Stimulated activated CD4-positive, alpha-beta T cell treated with anti-CD3 and anti-CD28 coated beads, Interleukin-12 subunit alpha, Interleukin-12 subunit beta, amount 100 ng/mL, for 24 hours (primary cell): ENCODE measurements at regions not wholly inside any gene's neighbourhood (a gene's known extent, or its start where the extent isn't known, plus 50 kb on each side); places are given as distances from the start of the nearest gene placed in this dataset.

Source experiments
- DNase-seq, 2 experiments: peaks; one replicate each; pipeline ENCODE4 v3.0.0-alpha.2; 2020; ENCODE audit warnings: low read depth in 2 of 2

GRCh38 chr13:76106763-76107162, 470.6 kb downstream of the LMO7 start:
- DNase-seq: no peak

DNA sequence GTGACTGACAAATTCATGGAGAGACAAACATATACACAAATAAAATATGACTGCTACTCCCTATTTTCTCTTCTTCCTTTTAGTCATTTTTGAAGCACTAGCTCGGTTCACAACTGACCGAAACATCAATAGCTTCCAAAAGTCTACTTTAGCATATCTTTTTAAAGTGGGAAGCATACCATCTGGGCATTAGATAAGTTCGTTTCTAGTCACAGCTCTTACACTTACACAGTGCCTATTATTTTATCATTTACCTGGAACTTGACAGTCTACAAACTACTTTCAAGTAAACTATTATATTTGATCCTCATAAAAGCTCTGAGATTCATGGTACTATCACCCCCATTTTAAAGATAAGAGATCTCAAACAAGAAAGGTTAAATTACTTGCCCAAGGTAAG, 458.5 kb downstream of the LMO7 start:
- DNase-seq: no peak

GRCh38 chr13:76091076-76091475, 454.9 kb downstream of the LMO7 start:
- no peak for DNase-seq

DNA sequence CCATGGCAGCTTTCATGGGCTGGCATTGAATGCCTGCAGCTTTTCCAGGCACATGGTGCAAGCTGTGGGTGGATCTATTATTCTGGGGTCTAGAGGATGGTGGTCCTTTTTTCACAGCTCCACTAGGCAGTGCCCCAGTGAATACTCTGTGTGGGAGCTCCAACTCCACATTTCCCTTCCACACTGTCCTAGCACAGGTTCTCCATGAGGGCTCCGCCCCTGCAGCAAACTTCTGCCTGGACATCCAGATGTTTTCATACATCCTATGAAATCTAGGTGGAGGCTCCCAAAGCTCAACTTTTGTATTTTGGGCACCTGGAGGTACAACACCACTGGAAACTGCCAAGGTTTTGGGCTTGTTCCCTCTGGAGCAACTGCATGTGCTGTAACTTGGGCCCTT, 450.6 kb downstream of the LMO7 start:
- no peak for DNase-seq

DNA sequence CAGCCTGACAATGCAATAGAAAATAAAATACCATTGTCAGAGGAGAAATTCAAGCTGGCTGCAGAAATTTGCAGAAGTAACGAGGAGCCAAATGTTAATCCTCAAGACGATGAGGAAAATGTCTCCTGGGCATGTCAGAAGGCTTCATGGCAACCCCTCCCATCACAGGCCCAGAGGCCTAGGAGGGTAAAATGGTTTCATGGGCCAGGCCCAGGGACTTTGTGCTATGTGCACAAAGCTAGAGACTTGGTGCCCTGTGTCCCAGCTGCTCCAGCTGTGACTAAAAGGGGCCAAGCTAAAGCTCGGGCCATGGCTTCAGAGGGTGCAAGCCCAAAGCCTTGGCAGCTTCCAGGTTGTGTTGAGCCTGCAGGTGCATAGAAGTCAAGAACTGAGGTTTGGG, 431.7 kb downstream of the LMO7 start:
- DNase-seq: no peak

GRCh38 chr13:76053181-76053580, 417.1 kb downstream of the LMO7 start:
- no peak for DNase-seq

- no peak for DNase-seq
Measured at GRCh38 chr13:76049376-76049746, 413.2 kb downstream of the LMO7 start.

DNA sequence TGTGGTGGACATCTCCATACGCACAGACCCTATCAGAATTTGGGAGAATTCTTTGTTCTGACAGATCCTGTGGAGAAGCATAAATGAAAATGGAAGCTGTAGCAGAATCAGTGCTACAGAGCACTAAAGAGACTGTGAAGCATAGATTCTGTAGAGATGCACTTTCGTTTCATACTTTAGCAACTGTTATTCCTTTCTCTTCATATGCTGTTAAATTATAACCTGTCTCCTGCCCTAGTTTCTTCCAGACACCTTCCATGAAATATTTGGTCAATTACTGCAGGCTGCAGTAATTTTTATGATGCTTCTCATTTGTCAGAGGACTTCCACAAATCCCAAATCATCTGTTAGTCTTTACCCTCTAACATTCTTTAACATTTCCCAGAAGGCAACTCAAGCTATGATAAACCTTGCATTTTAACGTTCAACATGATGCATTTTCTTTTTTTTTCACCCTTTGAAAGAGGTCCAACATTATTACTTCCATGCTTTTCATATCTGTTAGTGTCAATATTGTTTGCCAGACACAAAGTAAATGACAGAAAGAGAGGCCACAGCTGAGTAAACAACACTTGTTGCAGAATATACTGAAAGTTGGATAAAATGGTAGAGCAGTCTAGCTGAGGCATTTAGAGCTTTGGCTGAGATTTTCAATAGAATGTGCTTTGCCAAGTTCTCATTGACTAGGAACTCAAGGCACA, 412.7 kb downstream of the LMO7 start:
- DNase-seq: no peak

DNA sequence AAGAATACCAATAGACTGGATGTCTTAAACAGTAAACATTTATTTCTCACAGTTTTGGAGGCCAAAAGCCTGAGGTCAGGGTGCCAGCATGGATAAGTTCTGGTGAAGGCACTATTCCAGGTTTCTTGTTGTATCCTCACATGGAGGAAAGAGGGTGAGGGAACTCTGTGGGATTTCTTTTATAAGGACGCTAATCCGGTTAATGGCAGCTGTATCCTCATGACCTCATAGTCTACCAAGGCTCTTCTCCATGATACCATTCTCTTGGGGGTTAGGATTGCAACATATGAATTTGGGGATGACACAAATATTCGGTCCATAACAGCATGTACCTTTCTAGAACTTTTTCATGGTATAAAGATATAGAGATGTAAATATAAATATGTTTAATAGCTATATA, 412.0 kb downstream of the LMO7 start:
- DNase-seq: no peak

DNA sequence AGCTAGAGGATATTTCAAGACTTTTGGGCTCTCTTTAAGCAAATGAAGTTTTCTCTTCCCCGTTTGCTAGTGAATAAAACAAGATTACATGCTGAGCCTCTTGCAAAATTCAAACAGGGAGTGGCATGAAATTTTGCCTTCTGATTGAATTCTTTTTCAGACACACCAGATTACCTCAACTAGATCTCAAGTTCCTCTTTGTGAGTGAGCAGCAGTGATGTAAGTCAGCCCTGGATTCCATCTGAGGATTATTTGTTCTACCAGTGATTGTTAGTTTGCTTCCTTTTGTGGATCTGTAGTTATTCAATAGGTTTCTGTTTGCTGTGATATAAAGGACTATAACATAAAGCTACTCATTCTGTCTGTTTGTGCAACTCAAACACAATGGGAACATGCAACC, 407.7 kb downstream of the LMO7 start:
- DNase-seq: no peak

GRCh38 chr13:76038920-76039716, 403.0 kb downstream of the LMO7 start:
- DNase-seq: no peak

- no peak for DNase-seq
Measured at GRCh38 chr13:76036176-76036575, 400.0 kb downstream of the LMO7 start.

DNA sequence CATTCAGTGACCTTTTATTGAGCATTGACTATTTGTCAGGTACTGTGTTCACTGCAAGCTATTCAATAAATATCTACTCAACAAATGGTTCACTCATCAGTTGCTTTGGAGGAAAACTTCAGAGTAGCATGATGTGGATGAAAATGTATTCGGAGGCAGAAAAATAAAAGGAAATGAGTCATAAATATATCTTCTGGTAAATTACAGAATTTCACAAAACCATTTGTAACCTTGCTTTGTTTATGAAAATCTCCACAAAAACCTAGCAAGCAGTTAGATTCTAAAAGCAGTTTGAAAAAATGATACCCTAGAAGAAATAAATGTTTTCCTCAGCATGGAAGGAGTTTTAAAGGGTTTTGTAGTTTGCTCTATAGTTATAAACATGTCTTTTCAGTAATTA, 399.6 kb downstream of the LMO7 start:
- DNase-seq: no peak

DNA sequence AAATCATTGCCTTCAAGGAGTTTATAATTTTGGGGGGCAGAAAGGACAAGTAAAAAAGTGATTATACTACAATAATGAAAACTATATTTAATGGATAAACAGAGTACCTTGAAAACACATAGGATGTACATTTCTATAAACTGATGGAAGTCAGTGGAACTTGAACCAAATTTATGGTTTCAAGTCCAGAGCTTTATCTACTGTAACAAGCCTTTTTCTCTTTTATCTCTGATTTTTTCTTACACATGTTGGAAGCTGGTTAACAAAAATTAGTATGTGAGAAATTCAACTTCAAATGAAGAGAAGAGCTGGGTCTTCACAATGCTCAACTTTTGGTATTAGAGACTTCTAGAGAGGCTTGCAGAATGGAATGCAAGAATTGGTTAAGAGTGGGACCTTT, 393.6 kb downstream of the LMO7 start:
- DNase-seq: no peak

DNA sequence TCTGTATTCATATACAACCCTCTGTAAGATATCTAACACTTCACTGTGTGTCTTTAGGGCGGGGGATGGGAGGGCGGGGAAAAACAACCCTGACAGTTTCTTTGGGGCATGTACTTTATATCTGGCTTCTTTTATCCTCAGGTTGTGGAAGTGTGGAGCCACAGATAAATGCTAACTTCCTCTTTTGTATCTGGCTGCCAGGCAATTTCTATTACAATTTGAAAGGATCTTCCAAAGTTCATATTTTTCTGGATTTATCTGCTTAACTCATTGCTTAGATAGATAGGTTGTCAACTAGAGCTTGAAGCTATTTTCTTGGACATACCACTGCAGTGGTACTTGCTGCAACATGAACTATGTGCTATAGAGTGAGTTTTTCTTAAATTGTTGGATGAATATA, 393.0 kb downstream of the LMO7 start:
- DNase-seq: no peak

DNA sequence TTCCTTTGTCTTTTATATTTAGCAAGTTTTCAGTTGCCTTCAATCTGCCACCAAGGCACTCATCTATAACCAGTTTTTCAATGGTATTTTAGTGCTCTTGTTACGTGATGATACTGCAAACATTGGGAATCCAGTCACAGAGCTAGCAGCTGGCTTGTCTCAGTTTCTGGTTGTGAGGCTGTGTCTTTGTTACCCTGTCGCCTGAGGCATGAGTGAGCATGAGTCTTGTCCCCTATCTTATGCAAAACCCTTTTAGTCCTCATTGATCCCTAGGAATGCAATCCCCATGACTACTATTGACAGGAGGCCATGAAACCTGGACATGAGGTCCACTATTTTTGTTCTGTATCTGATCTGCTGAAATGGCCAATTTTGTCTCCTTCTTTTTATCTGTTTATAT, 391.0 kb downstream of the LMO7 start:
- DNase-seq: no peak

GRCh38 chr13:76025392-76025791, 389.3 kb downstream of the LMO7 start:
- DNase-seq: no peak

GRCh38 chr13:76024151-76024550, 388.0 kb downstream of the LMO7 start:
- DNase-seq: no peak

GRCh38 chr13:76023652-76024051, 387.5 kb downstream of the LMO7 start:
- DNase-seq: no peak

DNA sequence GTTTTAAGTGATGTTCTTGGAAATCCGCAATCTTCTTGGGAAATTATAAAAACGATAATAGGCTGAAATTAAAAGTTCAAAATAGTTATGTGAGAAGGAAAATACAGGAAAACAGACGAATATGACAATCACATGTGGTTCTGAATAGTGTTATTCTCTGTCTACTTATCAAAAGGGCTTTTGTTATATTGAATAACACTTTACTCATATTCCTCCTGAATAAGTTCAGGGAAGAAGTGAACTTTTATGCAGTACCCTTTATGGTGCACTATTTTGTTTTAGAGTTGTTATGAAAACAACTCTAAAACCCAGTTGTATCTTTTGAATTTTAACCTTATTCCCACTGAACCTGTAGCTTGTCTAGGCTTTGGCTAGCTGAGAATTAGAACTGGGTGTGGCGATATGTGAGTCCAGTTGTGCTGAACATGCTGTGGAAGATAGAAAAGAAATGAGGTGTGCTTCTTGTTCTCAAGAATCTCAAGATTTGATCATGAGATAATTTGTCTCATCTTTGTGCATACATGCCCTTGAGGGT, 384.4 kb downstream of the LMO7 start:
- no peak for DNase-seq

DNA sequence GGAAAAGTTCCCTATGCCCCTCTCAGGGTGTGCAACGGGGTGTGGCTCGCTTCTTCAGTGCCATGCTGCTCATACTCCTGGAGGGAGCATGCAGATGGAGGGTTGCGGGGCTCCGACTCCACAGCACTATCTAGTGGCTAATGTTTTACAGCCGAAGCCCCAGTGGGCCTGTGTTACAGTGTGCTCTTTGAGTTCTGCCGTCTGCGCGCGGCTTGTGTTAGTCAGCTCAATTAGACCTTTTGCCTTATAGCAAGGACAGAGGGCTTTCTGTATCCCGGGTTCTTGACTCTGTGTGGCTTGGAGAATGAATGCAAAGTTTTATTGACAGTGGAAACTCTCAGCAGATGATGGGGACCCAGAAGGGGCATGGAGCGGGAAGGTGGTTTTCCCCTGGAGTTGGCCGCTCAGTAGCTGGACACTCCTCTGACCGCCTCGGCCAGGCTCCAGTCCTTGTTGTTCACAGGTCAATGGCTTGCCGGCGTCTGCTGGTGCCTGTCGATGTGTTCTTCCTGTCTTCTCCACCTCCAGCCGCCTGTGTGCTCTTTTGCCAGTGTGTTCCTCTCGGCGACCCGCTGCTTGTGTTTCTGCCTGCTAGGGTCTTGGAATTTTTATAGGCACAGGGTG, 383.4 kb downstream of the LMO7 start:
- no peak for DNase-seq

GRCh38 chr13:76017861-76018556, 381.9 kb downstream of the LMO7 start:
- DNase-seq: no peak
